ENCODE measurements at regions not wholly inside any gene's neighbourhood (a gene's known extent, or its start where the extent isn't known, plus 50 kb on each side); places are given as distances from the start of the nearest gene placed in this dataset.

DNA sequence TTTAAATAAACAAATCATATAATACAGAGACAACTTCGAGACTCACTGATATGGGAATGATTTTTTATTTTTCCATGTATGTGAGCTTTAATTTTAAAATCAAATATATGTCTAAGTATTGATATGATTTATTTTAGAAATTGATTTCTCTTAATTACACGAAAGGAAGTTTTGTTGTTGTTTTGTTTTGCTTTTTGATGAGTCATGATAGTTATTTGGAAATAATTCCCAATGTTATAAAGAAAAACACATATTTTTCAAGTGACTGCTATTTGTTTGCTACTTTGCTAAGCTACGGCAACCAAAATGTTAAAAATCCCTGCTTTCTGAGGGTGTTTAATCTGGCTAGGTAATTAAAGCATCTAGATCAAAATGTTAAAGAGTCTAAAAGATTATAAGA is 2139.4 kb upstream of the TENM3 start:
- no peak for TF ChIP-seq POLR2AphosphoS5 (IDR thresholded peaks at IDR 0.05)
- TF ChIP-seq, protein P1, sequence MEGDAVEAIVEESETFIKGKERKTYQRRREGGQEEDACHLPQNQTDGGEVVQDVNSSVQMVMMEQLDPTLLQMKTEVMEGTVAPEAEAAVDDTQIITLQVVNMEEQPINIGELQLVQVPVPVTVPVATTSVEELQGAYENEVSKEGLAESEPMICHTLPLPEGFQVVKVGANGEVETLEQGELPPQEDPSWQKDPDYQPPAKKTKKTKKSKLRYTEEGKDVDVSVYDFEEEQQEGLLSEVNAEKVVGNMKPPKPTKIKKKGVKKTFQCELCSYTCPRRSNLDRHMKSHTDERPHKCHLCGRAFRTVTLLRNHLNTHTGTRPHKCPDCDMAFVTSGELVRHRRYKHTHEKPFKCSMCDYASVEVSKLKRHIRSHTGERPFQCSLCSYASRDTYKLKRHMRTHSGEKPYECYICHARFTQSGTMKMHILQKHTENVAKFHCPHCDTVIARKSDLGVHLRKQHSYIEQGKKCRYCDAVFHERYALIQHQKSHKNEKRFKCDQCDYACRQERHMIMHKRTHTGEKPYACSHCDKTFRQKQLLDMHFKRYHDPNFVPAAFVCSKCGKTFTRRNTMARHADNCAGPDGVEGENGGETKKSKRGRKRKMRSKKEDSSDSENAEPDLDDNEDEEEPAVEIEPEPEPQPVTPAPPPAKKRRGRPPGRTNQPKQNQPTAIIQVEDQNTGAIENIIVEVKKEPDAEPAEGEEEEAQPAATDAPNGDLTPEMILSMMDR (IDR thresholded peaks at IDR 0.05 in 8 of 11, conservative IDR thresholded peaks at IDR 0.05 in 3 of 11), result no peak
